AG09319 (cell line): ENCODE measurements at regions not wholly inside any gene's neighbourhood (a gene's known extent, or its start where the extent isn't known, plus 50 kb on each side); places are given as distances from the start of the nearest gene placed in this dataset.

ENCODE experiments used
- DNase-seq: peaks from one replicate; pipeline ENCODE4 v3.0.0-alpha.2; 2010; ENCODE audit warnings: low read depth; ENCODE audit errors: extremely low read depth
- TF ChIP-seq, protein P1 (sequence below): IDR thresholded peaks from 2 replicates; pipeline ENCODE4 v1.5.1; 2011; ENCODE audit warnings: low read depth, mild to moderate bottlenecking, inconsistent platforms, low read length, moderate library complexity

DNA sequence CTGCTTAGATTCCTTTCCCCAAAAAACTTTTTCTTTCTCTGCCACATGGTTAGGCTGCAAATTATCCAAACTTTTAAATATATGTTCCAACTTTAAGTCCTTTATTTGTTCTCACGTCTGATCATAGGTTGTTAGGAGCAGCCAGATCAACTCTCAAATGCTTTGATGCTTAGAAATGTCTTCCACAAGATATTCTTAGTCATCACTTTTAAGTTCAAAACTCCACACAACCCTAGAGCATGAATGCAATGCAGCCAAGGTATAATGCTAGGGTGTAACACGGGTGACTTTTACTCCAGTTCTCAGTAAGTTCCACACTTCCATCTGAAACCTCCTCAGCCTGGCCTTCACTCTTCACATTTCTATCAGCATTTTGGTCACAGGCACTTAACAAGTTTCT lies 987.5 kb downstream of the DCDC2C start:
- no peak for DNase-seq
- TF ChIP-seq, protein P1, sequence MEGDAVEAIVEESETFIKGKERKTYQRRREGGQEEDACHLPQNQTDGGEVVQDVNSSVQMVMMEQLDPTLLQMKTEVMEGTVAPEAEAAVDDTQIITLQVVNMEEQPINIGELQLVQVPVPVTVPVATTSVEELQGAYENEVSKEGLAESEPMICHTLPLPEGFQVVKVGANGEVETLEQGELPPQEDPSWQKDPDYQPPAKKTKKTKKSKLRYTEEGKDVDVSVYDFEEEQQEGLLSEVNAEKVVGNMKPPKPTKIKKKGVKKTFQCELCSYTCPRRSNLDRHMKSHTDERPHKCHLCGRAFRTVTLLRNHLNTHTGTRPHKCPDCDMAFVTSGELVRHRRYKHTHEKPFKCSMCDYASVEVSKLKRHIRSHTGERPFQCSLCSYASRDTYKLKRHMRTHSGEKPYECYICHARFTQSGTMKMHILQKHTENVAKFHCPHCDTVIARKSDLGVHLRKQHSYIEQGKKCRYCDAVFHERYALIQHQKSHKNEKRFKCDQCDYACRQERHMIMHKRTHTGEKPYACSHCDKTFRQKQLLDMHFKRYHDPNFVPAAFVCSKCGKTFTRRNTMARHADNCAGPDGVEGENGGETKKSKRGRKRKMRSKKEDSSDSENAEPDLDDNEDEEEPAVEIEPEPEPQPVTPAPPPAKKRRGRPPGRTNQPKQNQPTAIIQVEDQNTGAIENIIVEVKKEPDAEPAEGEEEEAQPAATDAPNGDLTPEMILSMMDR, result no peak

DNA sequence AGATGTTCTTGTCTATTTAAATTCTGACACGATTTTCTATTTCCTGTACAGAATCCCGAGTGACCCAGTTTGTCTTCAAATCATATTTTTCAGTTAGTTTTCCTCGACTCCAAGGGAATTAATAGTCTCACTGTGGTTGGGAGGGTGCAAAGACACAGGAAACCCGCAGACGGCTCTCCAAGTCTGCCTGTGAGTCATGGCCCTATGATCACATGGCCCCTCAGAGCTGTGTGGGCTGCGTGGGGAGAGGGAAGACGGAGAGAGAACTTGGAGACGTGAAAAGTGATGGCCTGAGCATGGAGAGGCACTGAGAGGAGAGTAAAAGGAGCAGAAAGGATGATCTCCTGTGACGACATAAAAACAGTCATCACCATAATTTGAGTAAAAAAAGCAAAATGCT lies 989.9 kb downstream of the DCDC2C start:
- no peak for DNase-seq
- TF ChIP-seq, protein P1, result no peak

DNA sequence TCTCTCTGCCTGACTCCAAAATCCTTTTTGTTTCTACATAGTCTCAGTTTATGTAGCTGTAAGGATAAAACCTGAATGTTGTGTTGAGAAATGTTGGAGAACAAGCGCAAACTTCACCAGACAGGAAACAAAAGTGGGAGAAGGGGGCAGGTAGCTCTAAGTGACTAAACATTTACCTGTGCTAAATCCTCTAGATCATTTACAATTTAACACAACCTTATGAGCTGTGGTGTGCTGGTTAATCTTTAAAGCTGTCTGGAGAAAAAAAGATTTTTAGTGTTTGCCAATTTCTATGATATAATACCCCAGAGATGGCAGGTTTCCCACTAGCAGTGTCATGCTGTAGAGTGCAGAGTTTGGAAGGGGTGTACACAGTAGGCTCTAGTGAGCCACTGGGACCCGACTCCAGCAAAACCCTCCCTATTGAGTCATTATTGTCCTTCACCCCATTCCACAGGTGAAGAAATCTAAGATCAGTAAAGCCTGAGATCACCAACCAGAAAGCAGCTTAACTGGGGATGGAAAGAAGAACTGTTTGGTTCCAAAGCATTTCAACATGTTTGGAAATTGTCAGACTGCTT lies 992.0 kb downstream of the DCDC2C start:
- TF ChIP-seq, protein P1, result no peak
- DNase-seq, result no peak

- no peak for DNase-seq
- TF ChIP-seq, protein P1, result no peak
Measured at GRCh38 chr2:4715065-4715464, 977.1 kb upstream of the SOX11 start.

GRCh38 chr2:4718777-4719176 lies 973.4 kb upstream of the SOX11 start:
- DNase-seq, result no peak
- TF ChIP-seq, protein P1, result no peak

GRCh38 chr2:4725618-4726017 lies 966.6 kb upstream of the SOX11 start:
- no peak for DNase-seq
- TF ChIP-seq, protein P1, result no peak

- TF ChIP-seq, protein P1, result no peak
- no peak for DNase-seq
Measured at GRCh38 chr2:4732560-4732959, 959.6 kb upstream of the SOX11 start.
